GM12878 (cell line): ENCODE measurements at regions not wholly inside any gene's neighbourhood (a gene's known extent, or its start where the extent isn't known, plus 50 kb on each side); places are given as distances from the start of the nearest gene placed in this dataset.

Source experiments
- ATAC-seq: fragments of 200-7000 bp; cut with Tn5 transposase; 3 replicates; pipeline ENCODE4 v1.9.1; 2020; ENCODE audit warnings: mild to moderate bottlenecking, moderate library complexity
- BruUV-seq: library from RNA; stranded (reverse); fragments of 400-500 nt; replicated peaks from 2 replicates; lab custom pipeline; 2021; lab: Mats Ljungman, UMichigan
- CTCF ChIA-PET: fragments of 300-600 bp; sonication (Branson Sonifier 250); formaldehyde crosslinking; extraction: SDS; loops from one replicate; lab custom pipeline; 2021; ENCODE audit warnings: inconsistent platforms; lab: Yijun Ruan, JAX
- POLR2A ChIA-PET: fragments of 350-600 bp; formaldehyde crosslinking; extraction: SDS; loops from one replicate; lab custom pipeline; 2021; ENCODE audit warnings: inconsistent platforms; lab: Charles Lee
- RAD21 ChIA-PET: fragments of 300-600 bp; sonication (Branson Sonifier 250); formaldehyde crosslinking; loops from one replicate; lab custom pipeline; 2023; ENCODE audit warnings: antibody characterized with exemption; ENCODE audit not compliant: unreplicated experiment; lab: Charles Lee
- SMC1A ChIA-PET: fragments of 300-600 bp; sonication (Branson Sonifier 250); formaldehyde crosslinking; loops from one replicate; lab custom pipeline; 2023; ENCODE audit not compliant: unreplicated experiment, uncharacterized antibody; lab: Charles Lee
- DNase-seq: peaks from one replicate; pipeline ENCODE4 v3.0.0-alpha.2; 2011; ENCODE audit warnings: low read depth, low spot score
- FAIRE-seq: peaks from 3 replicates; lab custom pipeline; 2011; peaks lifted over from hg19 to GRCh38; lab: Jason Lieb, UNC
- H2AFZ ChIP-seq: 2 replicates; pipeline ENCODE4 v1.6.0; 2011; ENCODE audit warnings: low read depth, low read length, control low read depth; ENCODE audit not compliant: control insufficient read depth
- H3K27ac ChIP-seq: 2 replicates; pipeline ENCODE4 v1.5.1; 2011; ENCODE audit warnings: control low read depth; ENCODE audit not compliant: control insufficient read depth, insufficient read depth
- H3K27me3 ChIP-seq, 2 experiments: replicated peaks in 1 of 2; 2 replicates each; pipeline versions ENCODE4 v1.6.0 to v1.6.1; 2011; ENCODE audit warnings: low read length in 1 of 2; ENCODE audit not compliant: control insufficient read depth in 2 of 2, insufficient read depth in 2 of 2
- H3K36me3 ChIP-seq, 2 experiments: 2 replicates each; pipeline ENCODE4 v1.5.1; 2011; ENCODE audit warnings: low read length in 1 of 2; ENCODE audit not compliant: control insufficient read depth in 2 of 2, insufficient read depth in 2 of 2
- H3K4me1 ChIP-seq: 2 replicates; pipeline ENCODE4 v1.6.1; 2011; ENCODE audit warnings: mild to moderate bottlenecking, low read length, moderate library complexity, mixed read lengths; ENCODE audit not compliant: control insufficient read depth, insufficient read depth
- H3K4me2 ChIP-seq: 2 replicates; pipeline ENCODE4 v1.6.0; 2011; ENCODE audit warnings: control low read depth; ENCODE audit not compliant: control insufficient read depth, insufficient read depth
- H3K4me3 ChIP-seq: fragments of 200-600 bp; sonication (generic); 2 replicates; pipeline ENCODE4 v1.5.1; 2016
- H3K79me2 ChIP-seq: 2 replicates; pipeline ENCODE4 v1.6.0; 2011; ENCODE audit warnings: low read length; ENCODE audit not compliant: control insufficient read depth, insufficient read depth
- H3K9ac ChIP-seq: 2 replicates; pipeline ENCODE4 v1.8.0; 2011; ENCODE audit warnings: low read length, control low read depth, mixed read lengths; ENCODE audit not compliant: control insufficient read depth, insufficient read depth
- H3K9me3 ChIP-seq: replicated peaks from 3 replicates; pipeline ENCODE4 v1.5.1; 2011; ENCODE audit warnings: mild to moderate bottlenecking, low read length; ENCODE audit not compliant: control insufficient read depth, insufficient read depth
- H4K20me1 ChIP-seq: 2 replicates; pipeline ENCODE4 v1.6.0; 2011; ENCODE audit not compliant: control insufficient read depth, insufficient read depth
- ATF3 ChIP-seq: IDR thresholded peaks from 2 replicates; pipeline ENCODE4 v1.6.1; 2011; ENCODE audit warnings: low read depth, mild to moderate bottlenecking, low read length, moderate library complexity, borderline replicate concordance; ENCODE audit errors: extremely low read depth
- BHLHE40 ChIP-seq, 2 experiments: fragments of 450-650 bp in 1 of 2; IDR thresholded peaks; 2 replicates each; pipeline ENCODE4 v1.6.1; 2011 to 2017; ENCODE audit warnings: low read depth in 2 of 2, borderline replicate concordance in 1 of 2, improper control_type of control experiment in 1 of 2, low read length in 1 of 2, mild to moderate bottlenecking in 1 of 2
- IKZF2 ChIP-seq, 2 experiments: fragments of 450-650 bp; IDR thresholded peaks; 2 replicates each; pipeline ENCODE4 v1.6.1; 2017; ENCODE audit warnings: mild to moderate bottlenecking in 2 of 2, moderate library complexity in 2 of 2
- MEF2A ChIP-seq: IDR thresholded peaks from 2 replicates; pipeline ENCODE4 v1.6.1; 2011; ENCODE audit warnings: low read depth, mild to moderate bottlenecking, low read length, moderate library complexity; ENCODE audit not compliant: insufficient read depth
- MLLT1 ChIP-seq: fragments of 450-650 bp; IDR thresholded peaks from 2 replicates; pipeline ENCODE4 v1.6.1; 2016; ENCODE audit warnings: mild to moderate bottlenecking
- RAD21 ChIP-seq: IDR thresholded peaks from 2 replicates; pipeline ENCODE4 v1.6.1; 2011; ENCODE audit warnings: mild to moderate bottlenecking, low read depth, low read length, moderate library complexity; ENCODE audit not compliant: insufficient read depth
- RELB ChIP-seq: fragments of 450-650 bp; IDR thresholded peaks from 2 replicates; pipeline ENCODE4 v1.6.1; 2017; ENCODE audit warnings: low read depth, mild to moderate bottlenecking, moderate library complexity
- STAT1 ChIP-seq: fragments of 450-650 bp; conservative IDR thresholded peaks from 2 replicates; pipeline ENCODE4 v1.6.1; 2014; ENCODE audit warnings: antibody characterized with exemption, mild to moderate bottlenecking
- SUPT20H ChIP-seq: IDR thresholded peaks from 2 replicates; pipeline ENCODE4 v1.6.1; 2011; ENCODE audit warnings: low read depth, mild to moderate bottlenecking, low read length, moderate library complexity, borderline replicate concordance; ENCODE audit not compliant: control insufficient read depth
- YY1 ChIP-seq: IDR thresholded peaks from 2 replicates; pipeline ENCODE4 v1.6.1; 2011; ENCODE audit warnings: low read depth, mild to moderate bottlenecking, low read length
- WGBS: methylation state at CpG from one replicate; pipeline ENCODE4 v1.1.6; 2016; ENCODE audit warnings: low lambda C conversion rate; ENCODE audit not compliant: insufficient replicate concordance, insufficient coverage; ENCODE audit errors: missing lambda C conversion rate; 5-methylcytosine and 5-hydroxymethylcytosine counted together
- in situ Hi-C: fragments of 300-500 bp; cut with MboI; formaldehyde crosslinking; loops from 9 replicates; pipeline ENCODE4 v1.14.3; 2018; ENCODE audit warnings: mixed read lengths
- intact Hi-C: fragments of 100-400 bp; cut with micrococcal nuclease; formaldehyde crosslinking; loops from one replicate; pipeline ENCODE4 v1.14.2; 2022; ENCODE audit not compliant: unreplicated experiment

GRCh38 chr16:27703121-27703520 lies 153.2 kb downstream of the KATNIP start:
- no peak for TF ChIP-seq MEF2A
- no peak for TF ChIP-seq MLLT1
- no peak for TF ChIP-seq SUPT20H
- no peak for TF ChIP-seq RELB
- CTCF ChIA-PET: no interaction called here
- no peaks in the 10 kb centered on the region for H3K9me3 ChIP-seq
- no peak overlapping the region for H3K4me2 ChIP-seq
- intact Hi-C loops: no loop called here
- 77% methylated on average over 6 of the region's 6 CpGs for WGBS
- no peaks in the 10 kb centered on the region for H3K4me1 ChIP-seq
- H3K9ac ChIP-seq: no peak overlapping the region
- no peak overlapping the region for H3K4me3 ChIP-seq
- BruUV-seq: no TSS peak
- ATAC-seq (no peak), FAIRE-seq (no peak), DNase-seq (no peak)
- in situ Hi-C loops: no loop called here
- no peaks in the 10 kb centered on the region for H4K20me1 ChIP-seq
- no peaks in the 10 kb centered on the region for H3K27me3 ChIP-seq
- RAD21 ChIA-PET: no interaction called here
- H3K79me2 ChIP-seq: no peaks in the 10 kb centered on the region
- no peak overlapping the region for H2AFZ ChIP-seq
- no peaks in the 10 kb centered on the region; a peak in 1 of 4 replicates for H3K36me3 ChIP-seq
- H3K27ac ChIP-seq: no peak overlapping the region
- SMC1A ChIA-PET: no interaction called here
- POLR2A ChIA-PET: no interaction called here

GRCh38 chr16:27703545-27703944 lies 153.6 kb downstream of the KATNIP start:
- ChIA-PET CTCF (no interaction called here), SMC1A (no interaction called here), POLR2A (no interaction called here), RAD21 (no interaction called here)
- in situ Hi-C loops (no loop called here), intact Hi-C loops (no loop called here)
- ATAC-seq: no peak
- H3K4me2 ChIP-seq: no peak overlapping the region
- no peaks in the 10 kb centered on the region; a peak in 1 of 4 replicates for H3K36me3 ChIP-seq
- no peaks in the 10 kb centered on the region for H3K9me3 ChIP-seq
- no peak for FAIRE-seq
- no peak overlapping the region for H3K4me3 ChIP-seq
- no peaks in the 10 kb centered on the region for H3K27me3 ChIP-seq
- no peak overlapping the region for H2AFZ ChIP-seq
- BruUV-seq: no TSS peak
- no peak overlapping the region for H3K9ac ChIP-seq
- TF ChIP-seq ATF3 (no peak), YY1 (no peak), BHLHE40 (IDR thresholded peaks at IDR 0.05; ENCODE audit: borderline replicate concordance in 1 of 2, low read depth in 2 of 2, low read length in 1 of 2) (no peak), IKZF2 (IDR thresholded peaks at IDR 0.05) (no peak), STAT1 (no peak), RAD21 (no peak)
- DNase-seq: no peak
- 68% methylated on average over 5 of the region's 5 CpGs for WGBS
- no peaks in the 10 kb centered on the region for H4K20me1 ChIP-seq
- H3K4me1 ChIP-seq: no peaks in the 10 kb centered on the region
- no peaks in the 10 kb centered on the region for H3K79me2 ChIP-seq
- no peak overlapping the region for H3K27ac ChIP-seq
